ENCODE measurements at regions not wholly inside any gene's neighbourhood (a gene's known extent, or its start where the extent isn't known, plus 50 kb on each side); places are given as distances from the start of the nearest gene placed in this dataset.

GRCh38 chr17:77647531-77647930 lies 311.0 kb upstream of the TNRC6C start (continued):
- TF ChIP-seq CTBP2 (IDR thresholded peaks at IDR 0.05; ENCODE audit: borderline replicate concordance, insufficient read depth, insufficient read length, low read length): no peak
- TF ChIP-seq EZH2 (IDR thresholded peaks at IDR 0.05; ENCODE audit: low read depth, low read length, severe bottlenecking): no peak
